Activated T-helper 2 cell treated with anti-CD3 and anti-CD28 coated beads, Interferon-gamma antibody, Interleukin-2, Interleukin-4, amounts not matched to agents 10 μg/mL and 5 μg/mL and 100 μg/mL, durations not matched to agents 14 hours and 24 hours and 36 hours (primary cell): ENCODE measurements at regions not wholly inside any gene's neighbourhood (a gene's known extent, or its start where the extent isn't known, plus 50 kb on each side); places are given as distances from the start of the nearest gene placed in this dataset.

Experiments
- DNase-seq: peaks from one replicate; pipeline ENCODE4 v3.0.0; 2021; ENCODE audit warnings: low spot score
- H3K27ac Mint-ChIP-seq: one replicate; pipeline ENCODE4 v1.8.0; 2021; ENCODE audit warnings: mixed read lengths
- H3K27me3 Mint-ChIP-seq: one replicate; pipeline ENCODE4 v1.8.0; 2021; ENCODE audit warnings: low read depth, mixed read lengths
- H3K36me3 Mint-ChIP-seq: one replicate; pipeline ENCODE4 v1.8.0; 2021; ENCODE audit warnings: low read depth, mixed read lengths
- H3K4me1 Mint-ChIP-seq: one replicate; pipeline ENCODE4 v1.8.0; 2021; ENCODE audit warnings: low read depth, mixed read lengths
- H3K4me3 Mint-ChIP-seq: one replicate; pipeline ENCODE4 v1.8.0; 2021; ENCODE audit warnings: low read depth, mild to moderate bottlenecking, moderate library complexity, mixed read lengths
- H3K9me3 Mint-ChIP-seq: one replicate; pipeline ENCODE4 v1.8.0; 2021; ENCODE audit warnings: mixed read lengths
- intact Hi-C: fragments of 100-400 bp; cut with micrococcal nuclease; formaldehyde crosslinking; loops from one replicate; pipeline ENCODE4 v1.15.1; 2023

GRCh38 chr1:181397845-181398244, 85.5 kb upstream of the CACNA1E start:
- peak; percentile 40 for DNase-seq
- peaks cover 35% of the 10 kb centered on the region for H3K4me1 Mint-ChIP-seq
- no peaks in the 10 kb centered on the region for H3K27me3 Mint-ChIP-seq
- H3K27ac Mint-ChIP-seq: peak overlapping the region; percentile 80
- peak overlapping the region; percentile 55 for H3K4me3 Mint-ChIP-seq
- H3K9me3 Mint-ChIP-seq: no peaks in the 10 kb centered on the region
- no peaks in the 10 kb centered on the region for H3K36me3 Mint-ChIP-seq
- intact Hi-C loops: loop anchor here (1.0 to 10.0 kb wide), 5 partner anchors 18 to 637 kb away; partner anchors contain the start of genes IER5 and STX6

DNA sequence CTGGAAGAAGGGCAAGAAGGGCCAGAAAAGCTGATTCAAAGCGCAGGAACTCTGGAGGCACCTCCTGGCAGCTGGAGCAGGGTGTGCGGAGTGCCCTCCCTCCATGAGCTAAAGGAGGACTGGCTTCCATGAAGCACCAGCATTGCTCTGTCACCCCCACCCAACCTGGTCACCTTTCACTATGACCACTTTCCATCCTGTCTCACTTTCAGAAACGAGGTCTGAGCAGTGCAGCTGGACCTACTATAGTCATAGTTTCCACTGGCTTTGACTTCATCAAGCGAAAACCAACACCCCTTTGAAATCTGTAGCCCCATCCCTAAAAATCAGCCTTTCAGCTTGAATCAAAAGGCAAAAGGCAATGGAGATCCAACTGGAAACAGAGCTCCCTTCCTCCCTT, 84.8 kb upstream of the CACNA1E start:
- Mint-ChIP-seq H3K27me3 (no peaks in the 10 kb centered on the region), H3K27ac (peak overlapping the region; percentile 80), H3K4me3 (peak overlapping the region; percentile 3), H3K9me3 (no peaks in the 10 kb centered on the region), H3K4me1 (peaks cover 31% of the 10 kb centered on the region), H3K36me3 (no peaks in the 10 kb centered on the region)
- DNase-seq: no peak
- intact Hi-C loops: loop anchor here (1.0 to 10.0 kb wide), 5 partner anchors 18 to 636 kb away; partner anchors contain the start of genes IER5 and STX6

DNA sequence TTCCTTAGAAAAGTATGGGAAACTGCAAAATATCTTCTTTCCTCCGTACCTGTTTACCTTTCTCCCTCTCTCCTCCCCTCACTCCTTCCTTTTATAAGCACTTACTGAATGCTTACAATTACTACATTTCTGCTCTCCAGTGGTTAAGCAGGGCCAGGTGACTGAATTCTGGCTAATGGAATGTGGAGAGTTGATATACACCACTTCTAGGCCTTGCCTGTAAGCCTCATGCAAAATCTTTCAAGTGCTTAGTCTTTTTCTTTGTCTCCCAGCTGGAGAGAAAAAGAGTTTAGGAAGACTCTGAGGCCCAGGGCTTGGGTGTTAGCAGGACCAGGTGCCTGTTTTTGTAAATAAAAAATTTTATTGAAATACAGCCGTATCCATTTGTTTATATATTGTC, 77.7 kb upstream of the CACNA1E start:
- DNase-seq: no peak
- Mint-ChIP-seq H3K4me1 (peaks cover 8% of the 10 kb centered on the region), H3K27ac (no peak overlapping the region), H3K36me3 (no peaks in the 10 kb centered on the region), H3K9me3 (no peaks in the 10 kb centered on the region), H3K4me3 (no peak overlapping the region), H3K27me3 (no peaks in the 10 kb centered on the region)
- intact Hi-C loops: no loop called here

DNA sequence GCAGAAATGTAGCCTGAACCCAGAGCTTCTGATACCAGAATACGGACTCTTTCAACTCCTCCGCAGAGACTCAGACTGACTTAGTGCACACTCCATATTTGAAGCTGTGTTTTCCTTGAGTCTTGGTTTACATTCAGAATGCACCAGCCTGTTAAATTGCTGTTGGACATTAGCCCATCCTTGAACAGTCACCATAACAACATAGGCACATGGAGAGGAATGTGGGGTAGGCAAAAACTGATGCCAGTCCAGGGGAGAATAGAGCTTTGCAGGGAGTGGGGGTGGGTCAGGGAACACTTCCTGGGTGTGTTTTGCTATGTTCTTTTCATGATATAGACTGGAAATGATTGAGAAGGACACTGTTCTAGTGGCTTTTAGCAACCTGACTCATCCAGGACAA, 76.3 kb upstream of the CACNA1E start:
- intact Hi-C loops: no loop called here
- no peak for DNase-seq
- no peaks in the 10 kb centered on the region for H3K4me1 Mint-ChIP-seq
- H3K27me3 Mint-ChIP-seq: no peaks in the 10 kb centered on the region
- no peak overlapping the region for H3K27ac Mint-ChIP-seq
- H3K9me3 Mint-ChIP-seq: no peaks in the 10 kb centered on the region
- H3K4me3 Mint-ChIP-seq: no peak overlapping the region
- H3K36me3 Mint-ChIP-seq: no peaks in the 10 kb centered on the region

DNA sequence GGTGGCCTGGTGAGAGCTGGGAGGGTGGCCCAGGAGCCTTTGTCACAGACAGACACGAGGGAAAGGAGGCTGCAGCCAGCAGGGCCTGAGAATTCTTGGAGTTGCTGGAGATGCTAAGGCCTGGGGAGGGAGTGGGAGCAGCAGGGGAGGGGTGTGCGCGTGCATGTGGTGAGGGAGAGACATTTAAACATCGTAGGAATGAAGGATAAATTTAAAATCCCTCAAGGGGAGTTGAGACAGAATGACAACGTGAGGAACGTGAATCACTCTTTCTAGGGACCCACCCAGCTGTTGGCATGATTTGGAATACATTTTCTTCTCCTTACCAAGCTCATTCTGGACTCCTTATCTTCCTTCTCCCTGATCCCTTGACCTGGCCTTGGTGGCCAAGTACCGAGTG, 73.3 kb upstream of the CACNA1E start:
- no peaks in the 10 kb centered on the region for H3K9me3 Mint-ChIP-seq
- no peak for DNase-seq
- H3K4me1 Mint-ChIP-seq: no peaks in the 10 kb centered on the region
- H3K27ac Mint-ChIP-seq: no peak overlapping the region
- no peaks in the 10 kb centered on the region for H3K27me3 Mint-ChIP-seq
- no peaks in the 10 kb centered on the region for H3K36me3 Mint-ChIP-seq
- no peak overlapping the region for H3K4me3 Mint-ChIP-seq
- intact Hi-C loops: no loop called here

GRCh38 chr1:181412746-181413145, 70.6 kb upstream of the CACNA1E start:
- Mint-ChIP-seq H3K27me3 (no peaks in the 10 kb centered on the region), H3K4me3 (no peak overlapping the region), H3K36me3 (no peaks in the 10 kb centered on the region), H3K27ac (no peak overlapping the region), H3K4me1 (peaks cover 3% of the 10 kb centered on the region), H3K9me3 (no peaks in the 10 kb centered on the region)
- intact Hi-C loops: no loop called here
- no peak for DNase-seq

DNA sequence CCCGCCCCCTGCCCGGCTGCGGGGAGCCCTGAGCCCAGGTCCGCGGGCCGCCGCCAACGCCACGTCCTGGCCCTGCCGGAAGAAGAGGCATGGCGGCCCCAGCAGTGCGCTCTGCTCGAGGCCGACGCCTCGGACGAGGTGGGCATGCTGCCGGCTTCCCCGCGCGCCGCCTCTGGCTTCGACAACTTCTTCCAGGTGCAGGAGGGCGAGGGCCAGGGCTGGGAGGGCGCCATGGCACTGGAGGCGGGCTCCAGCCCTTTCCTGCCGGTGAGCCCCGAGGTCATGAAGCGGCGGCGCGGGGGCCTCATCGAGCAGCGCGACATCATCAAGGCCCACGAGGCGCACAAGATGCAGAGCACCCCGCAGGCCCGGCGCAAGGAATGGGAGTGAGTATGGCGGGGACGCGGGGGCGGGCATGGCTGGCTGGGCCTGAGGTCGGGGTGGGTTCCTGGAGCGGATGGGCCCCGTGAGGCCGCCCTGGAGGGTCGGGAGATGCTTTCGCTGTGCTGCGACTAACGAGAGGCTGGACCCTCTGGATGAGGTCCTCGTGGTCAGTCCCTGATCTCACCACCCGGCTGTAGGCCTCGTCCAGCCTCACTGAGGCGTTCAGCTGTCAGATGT, 70.0 kb upstream of the CACNA1E start:
- intact Hi-C loops: no loop called here
- Mint-ChIP-seq H3K4me1 (peaks cover 3% of the 10 kb centered on the region), H3K4me3 (no peak overlapping the region), H3K27ac (no peak overlapping the region), H3K27me3 (no peaks in the 10 kb centered on the region), H3K9me3 (no peaks in the 10 kb centered on the region), H3K36me3 (no peaks in the 10 kb centered on the region)
- DNase-seq: no peak

DNA sequence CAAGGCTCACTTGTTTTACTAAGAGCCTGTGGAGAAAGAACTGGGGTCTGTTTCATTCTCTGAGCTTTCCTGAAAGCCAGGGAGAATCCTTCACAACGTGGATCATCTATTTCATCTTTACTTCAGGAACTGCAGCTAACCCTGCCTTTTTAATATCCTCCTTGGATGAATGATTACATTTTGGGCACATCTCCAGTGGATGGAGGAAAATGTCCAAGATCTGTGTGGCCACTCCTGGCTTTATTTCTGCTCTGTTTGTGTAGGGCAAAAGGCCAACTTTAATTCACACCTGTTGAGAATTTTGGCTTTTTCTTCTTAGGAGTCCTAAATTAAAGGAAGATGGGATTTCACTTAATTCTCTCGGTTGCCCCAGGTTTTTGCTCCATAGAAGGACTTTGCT, 69.5 kb upstream of the CACNA1E start:
- peaks cover 3% of the 10 kb centered on the region for H3K4me1 Mint-ChIP-seq
- no peaks in the 10 kb centered on the region for H3K36me3 Mint-ChIP-seq
- H3K9me3 Mint-ChIP-seq: no peaks in the 10 kb centered on the region

GRCh38 chr1:181416268-181416860, 67.0 kb upstream of the CACNA1E start:
- no peak for DNase-seq
- intact Hi-C loops: loop anchor here (1.0 kb wide), 1 partner anchor 18 kb away; no protein-coding TSS in a partner anchor
- H3K4me1 Mint-ChIP-seq: peaks cover 3% of the 10 kb centered on the region
- no peak overlapping the region for H3K27ac Mint-ChIP-seq
- no peaks in the 10 kb centered on the region for H3K9me3 Mint-ChIP-seq
- H3K4me3 Mint-ChIP-seq: no peak overlapping the region
- no peaks in the 10 kb centered on the region for H3K27me3 Mint-ChIP-seq
- H3K36me3 Mint-ChIP-seq: no peaks in the 10 kb centered on the region

More for the DNA sequence above, 69.5 kb upstream of the CACNA1E start:
- no peak for DNase-seq
- Mint-ChIP-seq H3K27ac (no peak overlapping the region), H3K27me3 (no peaks in the 10 kb centered on the region), H3K4me3 (no peak overlapping the region)
- intact Hi-C loops: no loop called here

GRCh38 chr1:181417915-181418314, 65.4 kb upstream of the CACNA1E start:
- Mint-ChIP-seq H3K36me3 (no peaks in the 10 kb centered on the region), H3K4me1 (peaks cover 3% of the 10 kb centered on the region), H3K27ac (no peak overlapping the region), H3K4me3 (no peak overlapping the region), H3K9me3 (no peaks in the 10 kb centered on the region), H3K27me3 (no peaks in the 10 kb centered on the region)
- no peak for DNase-seq
- intact Hi-C loops: no loop called here

DNA sequence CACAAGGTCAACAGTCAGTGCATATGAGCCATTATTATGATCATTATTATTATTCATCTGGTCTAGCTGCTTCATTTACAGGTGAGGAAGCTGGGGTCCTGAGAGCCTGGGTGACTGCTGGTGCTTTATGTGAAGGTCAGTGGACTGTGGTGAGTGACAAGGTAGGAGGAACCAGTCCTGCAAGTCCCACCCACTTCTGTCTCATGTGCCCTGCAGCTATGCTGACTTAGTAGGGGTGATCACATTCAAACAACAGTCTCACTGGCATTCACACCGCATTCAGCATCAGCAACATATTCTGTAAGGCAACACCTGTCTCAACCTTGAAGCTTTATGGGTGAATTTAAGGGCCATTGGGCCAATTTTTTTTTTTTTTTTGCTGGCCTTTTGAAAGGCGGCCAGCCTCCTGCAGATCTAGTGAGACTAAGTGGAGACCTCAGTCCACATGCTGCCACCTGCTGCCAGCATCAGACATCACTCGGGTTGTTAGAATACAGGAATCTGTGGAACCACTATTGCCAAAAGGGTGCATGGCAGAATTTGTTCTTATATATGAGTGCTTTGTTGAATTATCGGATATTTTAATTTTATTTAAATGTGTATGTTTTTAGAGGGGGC, 59.9 kb upstream of the CACNA1E start:
- Mint-ChIP-seq H3K36me3 (no peaks in the 10 kb centered on the region), H3K4me1 (peaks cover 7% of the 10 kb centered on the region), H3K27me3 (peaks cover 23% of the 10 kb centered on the region), H3K9me3 (no peaks in the 10 kb centered on the region), H3K27ac (no peak overlapping the region), H3K4me3 (no peak overlapping the region)
- intact Hi-C loops: no loop called here
- DNase-seq: peak; percentile 27

DNA sequence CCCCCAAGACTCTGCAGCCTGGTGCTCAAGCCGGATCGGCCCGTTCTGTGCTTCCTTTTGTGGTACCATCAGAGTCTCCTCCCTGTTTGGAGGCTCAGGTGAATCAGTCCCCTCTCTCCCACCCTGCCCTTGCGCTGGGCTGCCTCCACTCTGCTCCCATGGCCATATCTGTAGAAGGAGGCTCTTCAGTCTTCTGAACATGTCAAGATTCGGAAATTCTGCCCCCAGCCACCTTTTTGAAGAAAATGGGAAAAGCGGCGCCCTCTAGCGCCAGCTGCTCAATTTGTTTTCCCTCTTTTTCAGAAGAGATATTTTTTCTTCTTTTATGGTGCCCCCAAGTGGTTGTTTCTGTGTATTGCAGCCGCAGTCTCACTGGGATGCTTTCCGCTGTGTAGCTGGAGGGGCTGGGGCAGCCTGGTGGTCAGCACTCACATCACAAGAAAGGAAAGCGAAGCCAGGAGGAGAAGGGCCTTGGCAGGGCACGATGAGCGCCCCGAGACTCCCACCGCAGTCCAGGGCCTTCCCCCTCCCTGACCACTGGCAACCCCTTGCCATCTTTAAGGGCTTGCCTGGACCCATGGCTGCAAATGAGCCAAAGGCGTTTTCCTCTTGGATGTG, 58.4 kb upstream of the CACNA1E start:
- Mint-ChIP-seq H3K27ac (no peak overlapping the region), H3K27me3 (peaks cover 25% of the 10 kb centered on the region), H3K4me1 (peaks cover 7% of the 10 kb centered on the region), H3K36me3 (no peaks in the 10 kb centered on the region), H3K4me3 (peak overlapping the region; percentile 43), H3K9me3 (no peaks in the 10 kb centered on the region)
- DNase-seq: peak; percentile 66
- intact Hi-C loops: loop anchor here (1.0 to 5.0 kb wide), 2 partner anchors 108 to 235 kb away; no protein-coding TSS in a partner anchor

GRCh38 chr1:181425566-181425965, 57.8 kb upstream of the CACNA1E start:
- Mint-ChIP-seq H3K4me1 (peaks cover 7% of the 10 kb centered on the region), H3K9me3 (no peaks in the 10 kb centered on the region), H3K36me3 (no peaks in the 10 kb centered on the region), H3K27ac (no peak overlapping the region), H3K4me3 (no peak overlapping the region), H3K27me3 (peaks cover 25% of the 10 kb centered on the region)
- intact Hi-C loops: loop anchor here (1.0 to 5.0 kb wide), 2 partner anchors 108 to 235 kb away; no protein-coding TSS in a partner anchor
- DNase-seq: no peak
